ENCODE measurements at regions not wholly inside any gene's neighbourhood (a gene's known extent, or its start where the extent isn't known, plus 50 kb on each side); places are given as distances from the start of the nearest gene placed in this dataset.

- Histone ChIP-seq H4K20me1 (replicated peaks; ENCODE audit: control insufficient read depth, extremely low read depth, insufficient read depth, low read length) (no peaks in the 10 kb centered on the region), H3K4me1 (ENCODE audit: control insufficient read depth, extremely low read depth, insufficient read depth, low read length) (no peaks in the 10 kb centered on the region), H3K9me1 (replicated peaks; ENCODE audit: control insufficient read depth, extremely low read depth, insufficient read depth, low read length) (no peaks in the 10 kb centered on the region), H3K4me2 (ENCODE audit: insufficient read depth, low read length) (no peak overlapping the region), H3K27me3 (ENCODE audit: control insufficient read depth in 2 of 2, insufficient read depth in 2 of 2, low read length in 2 of 2) (peaks cover 0 to 1% of the 10 kb centered on the region in 2 experiments), H2AFZ (ENCODE audit: low read depth, low read length) (no peak overlapping the region), H3K36me3 (ENCODE audit: control insufficient read depth in 2 of 2, extremely low read depth in 1 of 2, insufficient read depth in 2 of 2, low read length in 2 of 2) (no peaks in the 10 kb centered on the region), H3K79me2 (ENCODE audit: control insufficient read depth, insufficient read depth, low read length) (no peaks in the 10 kb centered on the region), H3K9ac (replicated peaks; ENCODE audit: extremely low read depth, insufficient read depth, low read length) (no peak overlapping the region), H3K27ac (ENCODE audit: insufficient read depth, low read depth, low read length) (no peak overlapping the region), H3K9me3 (replicated peaks; ENCODE audit: control insufficient read depth, insufficient read depth, low read length) (no peaks in the 10 kb centered on the region), H3K4me3 (replicated peaks in 1 of 3; ENCODE audit: insufficient read depth in 1 of 3, low read depth in 1 of 3, low read length in 3 of 3) (no peak overlapping the region)
- DNase-seq (ENCODE audit: low read depth, low spot score) (no peak), FAIRE-seq (no peak)
- ChIA-PET CTCF (no interaction called here), POLR2A (no interaction called here)
- TF ChIP-seq POLR2A (IDR thresholded peaks at IDR 0.05; ENCODE audit: low read depth, low read length) (no peak), JUN (IDR thresholded peaks at IDR 0.05; ENCODE audit: borderline replicate concordance, insufficient read depth, insufficient read length, low read depth) (no peak), FOS (IDR thresholded peaks at IDR 0.05; ENCODE audit: borderline replicate concordance, insufficient read depth, low read length) (no peak), CTCF (IDR thresholded peaks at IDR 0.05; ENCODE audit: extremely low read depth in 1 of 2, insufficient read depth in 1 of 2, low read depth in 1 of 2, low read length in 2 of 2) (no peak), POLR2AphosphoS5 (IDR thresholded peaks at IDR 0.05; ENCODE audit: insufficient read depth, low read depth, low read length) (no peak), MAX (IDR thresholded peaks at IDR 0.05; ENCODE audit: insufficient read depth, insufficient read length) (no peak), MYC (IDR thresholded peaks at IDR 0.05; ENCODE audit: low read depth, low read length) (no peak)
- no TSS peak for BruUV-seq (replicated peaks)
- intact Hi-C loops (cut with micrococcal nuclease) (no loop called here), dilution Hi-C loops (cut with MboI; ENCODE audit: extremely low pct_ligation_motif_present, low sequenced_read_pairs) (no loop called here)
These were observed 58.3 kb upstream of the TRPM1 start for GRCh38 chr15:31159837-31160236.

- dilution Hi-C loops (cut with MboI; ENCODE audit: extremely low pct_ligation_motif_present, low sequenced_read_pairs) = no loop called here
- no TSS peak for BruUV-seq (replicated peaks)
- H3K27me3 ChIP-seq (ENCODE audit: control insufficient read depth in 2 of 2, insufficient read depth in 2 of 2, low read length in 2 of 2) = peaks cover 0 to 1% of the 10 kb centered on the region in 2 experiments
- ChIA-PET CTCF (no interaction called here), POLR2A (no interaction called here)
- H3K36me3 ChIP-seq (ENCODE audit: control insufficient read depth in 2 of 2, extremely low read depth in 1 of 2, insufficient read depth in 2 of 2, low read length in 2 of 2) = no peaks in the 10 kb centered on the region
- H3K4me1 ChIP-seq (ENCODE audit: control insufficient read depth, extremely low read depth, insufficient read depth, low read length) = no peaks in the 10 kb centered on the region
- H3K9me3 ChIP-seq (replicated peaks; ENCODE audit: control insufficient read depth, insufficient read depth, low read length) = no peaks in the 10 kb centered on the region
- H4K20me1 ChIP-seq (replicated peaks; ENCODE audit: control insufficient read depth, extremely low read depth, insufficient read depth, low read length) = no peaks in the 10 kb centered on the region
- no peak for FAIRE-seq
- H2AFZ ChIP-seq (ENCODE audit: low read depth, low read length) = no peak overlapping the region
- intact Hi-C loops (cut with micrococcal nuclease) = no loop called here
- no peak overlapping the region for H3K4me2 ChIP-seq (ENCODE audit: insufficient read depth, low read length)
- no peak for DNase-seq (ENCODE audit: low read depth, low spot score)
- no peak overlapping the region for H3K4me3 ChIP-seq (replicated peaks in 1 of 3; ENCODE audit: insufficient read depth in 1 of 3, low read depth in 1 of 3, low read length in 3 of 3)
- no peaks in the 10 kb centered on the region for H3K79me2 ChIP-seq (ENCODE audit: control insufficient read depth, insufficient read depth, low read length)
- no peak overlapping the region for H3K27ac ChIP-seq (ENCODE audit: insufficient read depth, low read depth, low read length)
- TF ChIP-seq POLR2A (IDR thresholded peaks at IDR 0.05; ENCODE audit: low read depth, low read length) = no peak
- no peak for TF ChIP-seq FOS (IDR thresholded peaks at IDR 0.05; ENCODE audit: borderline replicate concordance, insufficient read depth, low read length)
- no peaks in the 10 kb centered on the region for H3K9me1 ChIP-seq (replicated peaks; ENCODE audit: control insufficient read depth, extremely low read depth, insufficient read depth, low read length)
- no peak overlapping the region for H3K9ac ChIP-seq (replicated peaks; ENCODE audit: extremely low read depth, insufficient read depth, low read length)
These were observed 58.8 kb upstream of the TRPM1 start for GRCh38 chr15:31160297-31160696.
